ENCODE measurements at regions not wholly inside any gene's neighbourhood (a gene's known extent, or its start where the extent isn't known, plus 50 kb on each side); places are given as distances from the start of the nearest gene placed in this dataset.
"Not testable (repeated sequence)": the region's sequence is repeated elsewhere in the genome, so short reads cannot be mapped to it uniquely, and the experiment has no call there.

DNA sequence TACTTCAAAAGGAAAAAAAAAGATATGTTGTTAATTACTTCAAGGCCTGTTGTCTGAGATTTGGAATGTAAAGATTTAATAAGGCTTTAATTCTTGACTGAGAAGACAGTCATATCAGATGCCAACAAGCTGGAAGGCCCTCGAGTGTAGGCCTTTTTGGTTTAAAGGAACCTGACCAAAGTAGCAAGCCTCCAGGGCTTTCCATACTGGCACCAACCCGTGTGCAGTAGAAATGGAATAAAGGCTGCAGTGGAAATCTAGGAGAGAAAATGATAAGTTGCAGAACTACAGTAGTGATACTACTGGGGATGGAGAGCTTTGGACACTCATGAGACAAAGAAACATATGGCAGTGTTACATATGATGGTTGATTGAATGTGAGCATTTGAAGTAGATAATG is 358.0 kb downstream of the TAF11L14 start:
- Mint-ChIP-seq H3K36me3 (ENCODE audit: low read depth) (no peaks in the 10 kb centered on the region), H3K4me1 (no peaks in the 10 kb centered on the region), H3K9me3 (no peaks in the 10 kb centered on the region), H3K4me3 (no peak overlapping the region), H3K27ac (no peak overlapping the region), H3K27me3 (ENCODE audit: low read depth) (no peaks in the 10 kb centered on the region)
- TF ChIP-seq, protein P1, sequence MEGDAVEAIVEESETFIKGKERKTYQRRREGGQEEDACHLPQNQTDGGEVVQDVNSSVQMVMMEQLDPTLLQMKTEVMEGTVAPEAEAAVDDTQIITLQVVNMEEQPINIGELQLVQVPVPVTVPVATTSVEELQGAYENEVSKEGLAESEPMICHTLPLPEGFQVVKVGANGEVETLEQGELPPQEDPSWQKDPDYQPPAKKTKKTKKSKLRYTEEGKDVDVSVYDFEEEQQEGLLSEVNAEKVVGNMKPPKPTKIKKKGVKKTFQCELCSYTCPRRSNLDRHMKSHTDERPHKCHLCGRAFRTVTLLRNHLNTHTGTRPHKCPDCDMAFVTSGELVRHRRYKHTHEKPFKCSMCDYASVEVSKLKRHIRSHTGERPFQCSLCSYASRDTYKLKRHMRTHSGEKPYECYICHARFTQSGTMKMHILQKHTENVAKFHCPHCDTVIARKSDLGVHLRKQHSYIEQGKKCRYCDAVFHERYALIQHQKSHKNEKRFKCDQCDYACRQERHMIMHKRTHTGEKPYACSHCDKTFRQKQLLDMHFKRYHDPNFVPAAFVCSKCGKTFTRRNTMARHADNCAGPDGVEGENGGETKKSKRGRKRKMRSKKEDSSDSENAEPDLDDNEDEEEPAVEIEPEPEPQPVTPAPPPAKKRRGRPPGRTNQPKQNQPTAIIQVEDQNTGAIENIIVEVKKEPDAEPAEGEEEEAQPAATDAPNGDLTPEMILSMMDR (IDR thresholded peaks at IDR 0.05; ENCODE audit: unreplicated experiment in 3 of 3): no peak

- no peaks in the 10 kb centered on the region for H3K27me3 Mint-ChIP-seq (ENCODE audit: low read depth)
- no peaks in the 10 kb centered on the region for H3K36me3 Mint-ChIP-seq (ENCODE audit: low read depth)
- no peak overlapping the region for H3K4me3 Mint-ChIP-seq
- TF ChIP-seq, protein P1 (IDR thresholded peaks at IDR 0.05; ENCODE audit: unreplicated experiment in 3 of 3): no peak
- H3K4me1 Mint-ChIP-seq: no peaks in the 10 kb centered on the region
- H3K9me3 Mint-ChIP-seq: no peaks in the 10 kb centered on the region
- H3K27ac Mint-ChIP-seq: no peak overlapping the region
Observed at GRCh38 chr5:17995997-17996396, 361.7 kb downstream of the TAF11L14 start.

DNA sequence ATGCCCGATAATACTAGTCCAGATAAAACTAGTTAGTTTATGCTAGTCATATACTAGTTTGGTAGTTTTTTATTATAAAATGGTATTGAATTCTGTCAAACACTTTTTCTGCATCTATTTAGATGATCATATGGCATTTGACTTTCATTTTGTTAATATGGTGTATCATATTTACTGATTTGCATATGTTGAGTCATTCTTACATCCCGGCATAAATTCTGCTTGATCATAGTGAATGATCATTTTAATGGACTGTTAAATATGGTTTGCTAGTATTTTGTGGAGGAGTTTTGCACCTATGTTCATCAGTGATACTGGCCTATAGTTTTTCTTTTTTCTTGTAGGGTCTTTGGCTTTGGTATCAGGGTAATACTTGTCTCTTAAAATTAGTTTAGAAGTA is 365.6 kb downstream of the TAF11L14 start:
- TF ChIP-seq, protein P1 (IDR thresholded peaks at IDR 0.05; ENCODE audit: unreplicated experiment in 3 of 3): no peak
- H3K27me3 Mint-ChIP-seq (ENCODE audit: low read depth): no peaks in the 10 kb centered on the region
- H3K9me3 Mint-ChIP-seq: no peaks in the 10 kb centered on the region
- H3K4me3 Mint-ChIP-seq: no peak overlapping the region
- no peaks in the 10 kb centered on the region for H3K36me3 Mint-ChIP-seq (ENCODE audit: low read depth)
- H3K27ac Mint-ChIP-seq: no peak overlapping the region
- no peaks in the 10 kb centered on the region for H3K4me1 Mint-ChIP-seq

DNA sequence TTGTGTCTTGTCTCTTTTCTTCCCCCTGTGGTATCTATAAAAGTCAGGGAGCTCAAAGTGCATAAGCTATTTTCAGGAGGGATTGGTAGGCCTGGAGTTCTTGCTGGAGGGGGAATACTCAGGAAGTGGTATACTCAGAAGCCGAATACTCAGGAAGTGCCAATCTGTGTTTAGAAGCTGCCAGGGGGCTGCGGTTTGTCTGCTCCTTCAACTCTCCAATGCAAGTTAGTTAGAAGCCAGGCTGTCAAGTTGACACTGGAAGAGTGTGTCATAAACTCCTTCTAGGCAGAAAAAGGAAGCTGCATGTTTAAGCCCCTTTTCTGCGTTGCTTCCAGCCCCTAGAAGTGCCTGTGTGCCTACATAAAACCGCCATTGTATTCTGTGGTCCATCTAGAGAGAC is 366.5 kb downstream of the TAF11L14 start:
- no peaks in the 10 kb centered on the region for H3K4me1 Mint-ChIP-seq
- no peaks in the 10 kb centered on the region for H3K27me3 Mint-ChIP-seq (ENCODE audit: low read depth)
- TF ChIP-seq, protein P1 (IDR thresholded peaks at IDR 0.05; ENCODE audit: unreplicated experiment in 3 of 3): no peak
- no peak overlapping the region for H3K27ac Mint-ChIP-seq
- H3K36me3 Mint-ChIP-seq (ENCODE audit: low read depth): no peaks in the 10 kb centered on the region
- H3K9me3 Mint-ChIP-seq: peaks cover 4% of the 10 kb centered on the region
- no peak overlapping the region for H3K4me3 Mint-ChIP-seq

DNA sequence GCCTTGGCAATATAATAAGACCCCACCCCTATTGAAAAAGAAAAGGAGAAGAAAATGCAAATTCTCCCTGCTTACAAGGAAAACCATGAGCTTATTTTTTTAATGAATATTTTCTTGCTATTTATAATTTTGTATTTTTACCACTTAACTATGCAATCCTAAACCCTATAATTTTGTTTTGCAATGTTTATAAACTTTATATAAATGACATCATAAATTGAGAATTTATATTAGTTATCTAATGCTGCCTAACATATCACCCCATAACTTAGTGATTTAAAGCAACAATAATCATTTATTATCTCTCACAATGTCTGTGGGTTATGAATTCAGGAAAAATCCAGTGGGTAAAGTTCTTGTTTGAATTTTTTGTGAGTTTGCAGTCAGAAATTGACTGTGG is 369.1 kb downstream of the TAF11L14 start:
- Mint-ChIP-seq H3K36me3 (ENCODE audit: low read depth) (no peaks in the 10 kb centered on the region), H3K4me1 (no peaks in the 10 kb centered on the region), H3K27ac (no peak overlapping the region), H3K4me3 (no peak overlapping the region), H3K27me3 (ENCODE audit: low read depth) (no peaks in the 10 kb centered on the region), H3K9me3 (peaks cover 4% of the 10 kb centered on the region)
- TF ChIP-seq, protein P1 (IDR thresholded peaks at IDR 0.05; ENCODE audit: unreplicated experiment in 3 of 3): no peak

GRCh38 chr5:18003784-18004183 is 369.5 kb downstream of the TAF11L14 start:
- TF ChIP-seq, protein P1 (IDR thresholded peaks at IDR 0.05; ENCODE audit: unreplicated experiment in 3 of 3): no peak
- Mint-ChIP-seq H3K9me3 (peaks cover 4% of the 10 kb centered on the region), H3K27me3 (ENCODE audit: low read depth) (no peaks in the 10 kb centered on the region), H3K36me3 (ENCODE audit: low read depth) (no peaks in the 10 kb centered on the region), H3K4me3 (no peak overlapping the region), H3K4me1 (no peaks in the 10 kb centered on the region), H3K27ac (no peak overlapping the region)

DNA sequence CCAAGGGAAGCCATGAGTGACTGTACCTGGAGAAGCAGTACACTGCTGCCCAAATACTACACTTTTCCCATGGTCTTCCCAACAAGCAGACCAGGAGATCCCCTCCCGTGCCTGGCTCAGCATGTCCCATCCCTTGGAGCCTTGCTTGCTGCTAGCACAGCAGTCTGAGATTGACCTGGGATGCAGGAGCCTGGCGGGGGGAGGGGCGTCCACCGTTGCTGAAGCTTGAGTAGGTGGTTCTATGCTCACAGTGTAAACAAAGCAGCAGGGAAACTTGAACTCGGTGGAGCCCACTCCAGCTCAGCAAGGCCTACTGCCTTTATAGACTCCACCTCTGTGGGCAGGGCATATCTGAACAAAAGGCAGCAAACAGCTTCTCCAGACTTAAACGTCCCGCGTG is 372.0 kb downstream of the TAF11L14 start:
- not testable (repeated sequence) for H3K4me3 Mint-ChIP-seq; H3K4me1 Mint-ChIP-seq; H3K9me3 Mint-ChIP-seq; H3K27ac Mint-ChIP-seq; H3K27me3 Mint-ChIP-seq (ENCODE audit: low read depth); H3K36me3 Mint-ChIP-seq (ENCODE audit: low read depth)
